Esophagus (tissue), 2 donors: ENCODE measurements at regions not wholly inside any gene's neighbourhood (a gene's known extent, or its start where the extent isn't known, plus 50 kb on each side); places are given as distances from the start of the nearest gene placed in this dataset.

Experiments
- H3K27ac ChIP-seq, 2 donors: one replicate each; pipeline ENCODE4 v1.5.1; 2013; ENCODE audit warnings: low read depth in 2 of 2, mild to moderate bottlenecking in 2 of 2, inconsistent platforms in 1 of 2, low read length in 1 of 2, moderate library complexity in 1 of 2
- H3K27me3 ChIP-seq, 2 donors: one replicate each; pipeline ENCODE4 v1.6.1; 2013; ENCODE audit warnings: low read length in 2 of 2, control low read depth in 1 of 2, mild to moderate bottlenecking in 1 of 2; ENCODE audit not compliant: insufficient read depth in 2 of 2, control insufficient read depth in 1 of 2
- H3K36me3 ChIP-seq, 2 donors: one replicate each; pipeline ENCODE4 v1.6.1; 2013; ENCODE audit warnings: low read length in 1 of 2; ENCODE audit not compliant: control insufficient read depth in 2 of 2, insufficient read depth in 2 of 2
- H3K4me1 ChIP-seq, 2 donors: one replicate each; pipeline ENCODE4 v1.6.1; 2013; ENCODE audit warnings: low read length in 1 of 2; ENCODE audit not compliant: control insufficient read depth in 2 of 2, insufficient read depth in 2 of 2
- H3K4me3 ChIP-seq, 2 donors: one replicate each; pipeline ENCODE4 v1.5.1; 2013; ENCODE audit warnings: low read length in 2 of 2, mild to moderate bottlenecking in 2 of 2, low read depth in 1 of 2, moderate library complexity in 1 of 2
- H3K9me3 ChIP-seq, 2 donors: one replicate each; pipeline ENCODE4 v1.6.1; 2013; ENCODE audit warnings: mild to moderate bottlenecking in 2 of 2, low read depth in 1 of 2, low read length in 1 of 2, moderate library complexity in 1 of 2; ENCODE audit not compliant: control insufficient read depth in 2 of 2, insufficient read depth in 1 of 2
- WGBS, 2 donors: extraction: QIAGEN DNeasy Blood & Tissue Kit; methylation state at CpG; one replicate each; pipeline ENCODE4 v1.1.7; 2013; 5-methylcytosine and 5-hydroxymethylcytosine counted together
- donor health status: healthy with polysubstance abuse.
- donor health status: Bipolar disorder and iron deficiency.

GRCh38 chr11:131253142-131253655, 117.2 kb upstream of the NTM start:
- Histone ChIP-seq H3K4me1 (no peaks in the 10 kb centered on the region), H3K36me3 (no peaks in the 10 kb centered on the region), H3K27ac (no peak overlapping the region), H3K4me3 (no peak overlapping the region), H3K27me3 (peaks cover 0 to 2% of the 10 kb centered on the region in 2 donors), H3K9me3 (no peaks in the 10 kb centered on the region)
- 16 to 17% methylated on average over 5 of the region's 5 CpGs for WGBS, 2 donors

- 15 to 21% methylated on average over 9 of the region's 9 CpGs for WGBS, 2 donors
- H3K4me3 ChIP-seq, result no peak overlapping the region
- no peaks in the 10 kb centered on the region for H3K4me1 ChIP-seq
- H3K36me3 ChIP-seq, result no peaks in the 10 kb centered on the region
- H3K27me3 ChIP-seq, result peaks cover 0 to 2% of the 10 kb centered on the region in 2 donors
- H3K27ac ChIP-seq, result no peak overlapping the region
- no peaks in the 10 kb centered on the region for H3K9me3 ChIP-seq
Measured at GRCh38 chr11:131253656-131254151, 116.7 kb upstream of the NTM start.

- Histone ChIP-seq H3K9me3 (no peaks in the 10 kb centered on the region), H3K36me3 (no peaks in the 10 kb centered on the region), H3K27me3 (peaks cover 0 to 2% of the 10 kb centered on the region in 2 donors), H3K27ac (no peak overlapping the region), H3K4me1 (no peaks in the 10 kb centered on the region), H3K4me3 (no peak overlapping the region)
- 47 to 49% methylated on average over 7 of the region's 7 CpGs for WGBS, 2 donors
Measured at GRCh38 chr11:131254254-131254653, 116.2 kb upstream of the NTM start.

GRCh38 chr11:131274233-131274632, 96.2 kb upstream of the NTM start:
- peaks cover 0 to 3% of the 10 kb centered on the region in 2 donors for H3K27me3 ChIP-seq
- 50 to 52% methylated on average over 5 of the region's 5 CpGs for WGBS, 2 donors
- H3K27ac ChIP-seq, result no peak overlapping the region

GRCh38 chr11:131275580-131275979, 94.8 kb upstream of the NTM start:
- Histone ChIP-seq H3K27ac (no peak overlapping the region), H3K27me3 (peaks cover 0 to 3% of the 10 kb centered on the region in 2 donors), H3K36me3 (no peaks in the 10 kb centered on the region), H3K4me1 (no peaks in the 10 kb centered on the region), H3K4me3 (no peak overlapping the region), H3K9me3 (peaks cover 0 to 6% of the 10 kb centered on the region in 2 donors)
- WGBS, 2 donors, result 80 to 81% methylated on average over 9 of the region's 9 CpGs

More at GRCh38 chr11:131274233-131274632, 96.2 kb upstream of the NTM start:
- no peaks in the 10 kb centered on the region for H3K4me1 ChIP-seq
- H3K9me3 ChIP-seq, result peaks cover 0 to 3% of the 10 kb centered on the region in 2 donors
- no peak overlapping the region for H3K4me3 ChIP-seq
- no peaks in the 10 kb centered on the region for H3K36me3 ChIP-seq

GRCh38 chr11:131278472-131278871, 91.9 kb upstream of the NTM start:
- Histone ChIP-seq H3K36me3 (no peaks in the 10 kb centered on the region), H3K4me1 (no peaks in the 10 kb centered on the region), H3K4me3 (no peak overlapping the region), H3K9me3 (peaks cover 0 to 3% of the 10 kb centered on the region in 2 donors), H3K27me3 (no peaks in the 10 kb centered on the region), H3K27ac (no peak overlapping the region)
- 77% methylated on average over 6 of the region's 6 CpGs for WGBS, 2 donors

GRCh38 chr11:131279654-131280384, 90.6 kb upstream of the NTM start:
- 80 to 86% methylated on average over 3 of the region's 3 CpGs for WGBS, 2 donors

GRCh38 chr11:131281316-131281715, 89.1 kb upstream of the NTM start:
- WGBS, 2 donors, result 91 to 96% methylated on average over 3 of the region's 3 CpGs
- peaks cover 0 to 3% of the 10 kb centered on the region in 2 donors for H3K9me3 ChIP-seq
- no peak overlapping the region for H3K4me3 ChIP-seq
- H3K27me3 ChIP-seq, result no peaks in the 10 kb centered on the region
- no peaks in the 10 kb centered on the region for H3K4me1 ChIP-seq
- H3K27ac ChIP-seq, result no peak overlapping the region
- no peaks in the 10 kb centered on the region for H3K36me3 ChIP-seq

More at GRCh38 chr11:131279654-131280384, 90.6 kb upstream of the NTM start:
- Histone ChIP-seq H3K9me3 (peaks cover 0 to 3% of the 10 kb centered on the region in 2 donors), H3K4me3 (no peak overlapping the region), H3K36me3 (no peaks in the 10 kb centered on the region), H3K27me3 (no peaks in the 10 kb centered on the region), H3K4me1 (no peaks in the 10 kb centered on the region), H3K27ac (no peak overlapping the region)

- H3K27ac ChIP-seq, result no peak overlapping the region
- no peaks in the 10 kb centered on the region for H3K4me1 ChIP-seq
- no peaks in the 10 kb centered on the region for H3K27me3 ChIP-seq
- peaks cover 0 to 3% of the 10 kb centered on the region in 2 donors for H3K9me3 ChIP-seq
- 78 to 81% methylated on average over 6 of the region's 6 CpGs for WGBS, 2 donors
- no peak overlapping the region for H3K4me3 ChIP-seq
- H3K36me3 ChIP-seq, result no peaks in the 10 kb centered on the region
Measured at GRCh38 chr11:131284041-131284440, 86.4 kb upstream of the NTM start.
